Neural progenitor cell (in vitro differentiated cells): ENCODE measurements at regions not wholly inside any gene's neighbourhood (a gene's known extent, or its start where the extent isn't known, plus 50 kb on each side); places are given as distances from the start of the nearest gene placed in this dataset.

Source experiments
- DNase-seq: peaks from one replicate; pipeline ENCODE4 v3.0.0-alpha.2; 2016; ENCODE audit warnings: low spot score
- H2AFZ ChIP-seq: fragments of 200-600 bp; sonication (generic); replicated peaks from 2 replicates; pipeline ENCODE4 v1.6.1; 2016; ENCODE audit warnings: antibody characterized with exemption
- H3F3A ChIP-seq: fragments of 200-600 bp; sonication (generic); 2 replicates; pipeline ENCODE4 v1.6.1; 2016; ENCODE audit warnings: antibody characterized with exemption, low read depth
- H3K27ac ChIP-seq: fragments of 200-600 bp; sonication (generic); 2 replicates; pipeline ENCODE4 v1.5.1; 2016; ENCODE audit warnings: mild to moderate bottlenecking
- H3K27me3 ChIP-seq: fragments of 200-600 bp; sonication (generic); 2 replicates; pipeline ENCODE4 v1.6.1; 2016; ENCODE audit warnings: mild to moderate bottlenecking, moderate library complexity
- H3K36me3 ChIP-seq: fragments of 200-600 bp; sonication (generic); 2 replicates; pipeline ENCODE4 v1.5.1; 2016
- H3K4me1 ChIP-seq: fragments of 200-600 bp; sonication (generic); 2 replicates; pipeline ENCODE4 v1.6.1; 2016; ENCODE audit warnings: mixed run types
- H3K4me2 ChIP-seq: fragments of 200-600 bp; sonication (generic); 2 replicates; pipeline ENCODE4 v1.6.1; 2016
- H3K4me3 ChIP-seq: fragments of 200-600 bp; sonication (generic); 2 replicates; pipeline ENCODE4 v1.5.1; 2016
- H3K79me2 ChIP-seq: fragments of 200-600 bp; sonication (generic); 2 replicates; pipeline ENCODE4 v1.6.1; 2016; ENCODE audit warnings: low read depth
- H3K9ac ChIP-seq: fragments of 200-600 bp; sonication (generic); 2 replicates; pipeline ENCODE4 v1.6.1; 2016
- H3K9me3 ChIP-seq: fragments of 200-600 bp; sonication (generic); 2 replicates; pipeline ENCODE4 v1.5.1; 2016; ENCODE audit warnings: low read depth
- H4K20me1 ChIP-seq: fragments of 200-600 bp; sonication (generic); 2 replicates; pipeline ENCODE4 v1.6.1; 2016; ENCODE audit warnings: low read depth
- H3K27ac Mint-ChIP-seq: 3 replicates; pipeline ENCODE4 v1.8.0; 2021; ENCODE audit warnings: mixed read lengths
- H3K27me3 Mint-ChIP-seq: 2 replicates; pipeline ENCODE4 v1.8.0; 2022; ENCODE audit warnings: low read depth, mild to moderate bottlenecking, inconsistent platforms, moderate library complexity, mixed read lengths; ENCODE audit not compliant: insufficient read depth
- H3K36me3 Mint-ChIP-seq: 3 replicates; pipeline ENCODE4 v1.8.0; 2021; ENCODE audit warnings: mixed read lengths
- H3K4me1 Mint-ChIP-seq: 3 replicates; pipeline ENCODE4 v1.8.0; 2021; ENCODE audit warnings: mixed read lengths
- H3K4me3 Mint-ChIP-seq: 3 replicates; pipeline ENCODE4 v1.8.0; 2021; ENCODE audit warnings: mild to moderate bottlenecking, moderate library complexity, mixed read lengths
- H3K9me3 Mint-ChIP-seq: 3 replicates; pipeline ENCODE4 v1.8.0; 2020; ENCODE audit warnings: mixed read lengths
- EZH2 ChIP-seq: fragments of 200-600 bp; sonication (generic); IDR thresholded peaks from 2 replicates; pipeline ENCODE4 v1.6.1; 2017; ENCODE audit warnings: antibody characterized with exemption, mild to moderate bottlenecking, moderate library complexity
- EZH2phosphoT487 ChIP-seq: fragments of 200-600 bp; sonication (generic); IDR thresholded peaks from 2 replicates; pipeline ENCODE4 v1.6.1; 2017; ENCODE audit warnings: antibody characterized with exemption
- TF ChIP-seq, protein P1 (sequence below): fragments of 200-600 bp; sonication (generic); IDR thresholded peaks from 2 replicates; pipeline ENCODE4 v1.5.1; 2017; ENCODE audit warnings: antibody characterized with exemption, mild to moderate bottlenecking

DNA sequence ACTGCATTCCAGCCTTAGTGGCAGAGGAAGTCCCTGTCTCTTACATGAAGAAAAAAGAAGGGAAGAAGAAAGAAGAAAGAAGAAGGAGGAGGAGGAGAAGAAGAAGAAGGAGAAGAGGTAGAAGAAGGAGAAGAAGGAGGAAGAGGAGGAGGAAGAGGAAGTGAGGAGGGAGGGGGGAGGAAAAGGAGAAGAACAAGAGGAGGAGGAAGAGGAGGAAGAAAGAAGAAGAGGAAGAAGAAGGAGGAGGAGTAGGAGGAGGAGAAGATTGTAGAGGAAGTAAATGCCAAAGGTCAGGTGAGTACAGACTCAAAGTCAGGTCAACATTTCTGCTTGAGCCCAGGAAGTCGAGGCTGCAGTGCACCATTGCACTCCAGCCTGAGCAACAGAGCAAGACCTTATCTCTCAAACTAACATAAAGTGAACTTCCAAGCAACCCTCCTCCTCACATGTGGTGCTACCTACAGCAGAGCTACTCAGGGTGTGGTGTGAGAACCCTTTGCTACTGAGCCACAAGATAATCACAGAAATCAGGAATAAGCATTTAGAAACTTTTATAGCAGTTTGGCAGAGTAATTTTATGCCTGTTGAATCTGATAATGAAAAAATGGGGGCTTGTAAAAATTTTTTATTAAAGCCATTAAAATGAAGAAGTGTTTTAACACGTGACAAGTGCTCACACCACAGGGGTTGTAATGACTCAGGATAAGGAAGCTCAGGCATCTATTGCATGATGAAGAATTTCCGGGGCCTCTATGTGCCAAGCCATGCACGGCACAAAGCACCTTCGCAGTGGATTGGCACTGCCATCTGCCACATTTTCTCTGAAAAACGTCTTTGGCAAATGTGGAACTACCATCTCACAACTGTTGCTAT, 224.9 kb upstream of the AUTS2 start:
- Histone ChIP-seq H3K4me3 (no peak overlapping the region), H3K4me2 (no peak overlapping the region), H3K27me3 (no peaks in the 10 kb centered on the region), H2AFZ (no peak overlapping the region), H3K79me2 (no peaks in the 10 kb centered on the region), H3K9me3 (no peaks in the 10 kb centered on the region), H3K27ac (no peak overlapping the region), H3F3A (no peaks in the 10 kb centered on the region), H3K36me3 (no peaks in the 10 kb centered on the region), H3K4me1 (no peaks in the 10 kb centered on the region), H3K9ac (no peak overlapping the region), H4K20me1 (no peaks in the 10 kb centered on the region)
- H3K9me3 Mint-ChIP-seq, result no peaks in the 10 kb centered on the region
- TF ChIP-seq, protein P1, sequence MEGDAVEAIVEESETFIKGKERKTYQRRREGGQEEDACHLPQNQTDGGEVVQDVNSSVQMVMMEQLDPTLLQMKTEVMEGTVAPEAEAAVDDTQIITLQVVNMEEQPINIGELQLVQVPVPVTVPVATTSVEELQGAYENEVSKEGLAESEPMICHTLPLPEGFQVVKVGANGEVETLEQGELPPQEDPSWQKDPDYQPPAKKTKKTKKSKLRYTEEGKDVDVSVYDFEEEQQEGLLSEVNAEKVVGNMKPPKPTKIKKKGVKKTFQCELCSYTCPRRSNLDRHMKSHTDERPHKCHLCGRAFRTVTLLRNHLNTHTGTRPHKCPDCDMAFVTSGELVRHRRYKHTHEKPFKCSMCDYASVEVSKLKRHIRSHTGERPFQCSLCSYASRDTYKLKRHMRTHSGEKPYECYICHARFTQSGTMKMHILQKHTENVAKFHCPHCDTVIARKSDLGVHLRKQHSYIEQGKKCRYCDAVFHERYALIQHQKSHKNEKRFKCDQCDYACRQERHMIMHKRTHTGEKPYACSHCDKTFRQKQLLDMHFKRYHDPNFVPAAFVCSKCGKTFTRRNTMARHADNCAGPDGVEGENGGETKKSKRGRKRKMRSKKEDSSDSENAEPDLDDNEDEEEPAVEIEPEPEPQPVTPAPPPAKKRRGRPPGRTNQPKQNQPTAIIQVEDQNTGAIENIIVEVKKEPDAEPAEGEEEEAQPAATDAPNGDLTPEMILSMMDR, result no peak
- TF ChIP-seq EZH2, result no peak
- TF ChIP-seq EZH2phosphoT487, result no peak
- DNase-seq, result no peak
- H3K27me3 Mint-ChIP-seq, result peaks cover 2% of the 10 kb centered on the region
- H3K27ac Mint-ChIP-seq, result no peak overlapping the region
- H3K4me3 Mint-ChIP-seq, result no peak overlapping the region
- no peaks in the 10 kb centered on the region for H3K36me3 Mint-ChIP-seq
- H3K4me1 Mint-ChIP-seq, result peaks cover 3% of the 10 kb centered on the region

DNA sequence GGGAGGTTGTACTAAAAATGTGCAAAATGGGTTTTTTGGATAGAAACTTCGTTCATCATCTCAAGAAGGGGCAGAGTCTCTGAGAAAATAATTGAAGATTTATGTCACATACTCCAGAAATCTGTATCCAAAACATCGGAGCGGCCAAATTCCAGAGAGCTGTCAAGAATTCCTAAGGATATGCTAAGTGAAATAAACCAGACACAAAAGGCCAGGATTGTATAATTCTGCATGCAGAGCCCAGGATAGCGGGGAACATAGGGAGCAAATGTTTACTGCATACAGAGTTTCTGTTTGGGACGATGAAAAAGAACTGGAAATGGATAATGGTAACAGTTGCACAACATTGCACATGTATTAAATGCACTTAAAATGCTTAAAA, 224.2 kb upstream of the AUTS2 start:
- H3K27ac ChIP-seq, result no peak overlapping the region
- H3K36me3 ChIP-seq, result no peaks in the 10 kb centered on the region
- Mint-ChIP-seq H3K27me3 (peaks cover 2% of the 10 kb centered on the region), H3K4me3 (no peak overlapping the region), H3K9me3 (no peaks in the 10 kb centered on the region), H3K27ac (no peak overlapping the region), H3K36me3 (no peaks in the 10 kb centered on the region), H3K4me1 (peaks cover 3% of the 10 kb centered on the region)
- H3K79me2 ChIP-seq, result no peaks in the 10 kb centered on the region
- H3K9ac ChIP-seq, result no peak overlapping the region
- no peaks in the 10 kb centered on the region for H4K20me1 ChIP-seq
- H3K4me1 ChIP-seq, result no peaks in the 10 kb centered on the region
- no peaks in the 10 kb centered on the region for H3K27me3 ChIP-seq
- H3F3A ChIP-seq, result no peaks in the 10 kb centered on the region
- H3K9me3 ChIP-seq, result no peaks in the 10 kb centered on the region
- H3K4me2 ChIP-seq, result no peak overlapping the region
- H2AFZ ChIP-seq, result no peak overlapping the region
- no peak overlapping the region for H3K4me3 ChIP-seq
- DNase-seq, result no peak
- TF ChIP-seq EZH2 (no peak), EZH2phosphoT487 (no peak)
- TF ChIP-seq, protein P1, result no peak

DNA sequence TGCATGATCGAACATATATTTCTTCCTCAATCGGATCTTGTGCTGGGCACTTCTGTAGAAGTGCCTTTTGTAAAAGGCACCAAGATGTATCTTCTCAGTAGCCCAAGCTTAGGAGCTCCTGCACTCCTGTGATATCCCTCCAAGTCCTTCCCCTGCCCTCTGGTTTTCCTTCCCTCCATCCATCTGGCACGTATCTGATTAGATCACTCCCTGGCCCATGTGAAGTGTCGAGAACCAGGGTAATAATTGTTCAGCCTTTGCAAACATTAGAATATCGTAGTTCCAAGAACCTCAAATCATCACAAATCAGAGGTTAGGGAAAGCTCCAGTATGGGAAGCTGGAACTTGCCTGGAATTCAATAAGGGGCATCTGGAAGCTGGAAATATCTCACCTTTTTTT, 221.1 kb upstream of the AUTS2 start:
- H4K20me1 ChIP-seq, result no peaks in the 10 kb centered on the region
- H3K4me1 ChIP-seq, result no peaks in the 10 kb centered on the region
- H3K9me3 Mint-ChIP-seq, result no peaks in the 10 kb centered on the region
- TF ChIP-seq, protein P1, result no peak
- H3K9me3 ChIP-seq, result no peaks in the 10 kb centered on the region
- DNase-seq, result no peak
- H3K4me2 ChIP-seq, result no peak overlapping the region
- H3K4me3 ChIP-seq, result no peak overlapping the region
- H3K27ac Mint-ChIP-seq, result peak overlapping the region; percentile 2
- H3K27me3 ChIP-seq, result no peaks in the 10 kb centered on the region
- no peak overlapping the region for H3K4me3 Mint-ChIP-seq
- no peak overlapping the region for H2AFZ ChIP-seq
- H3K27me3 Mint-ChIP-seq, result peaks cover 2% of the 10 kb centered on the region
- H3K9ac ChIP-seq, result no peak overlapping the region
- no peaks in the 10 kb centered on the region for H3K36me3 Mint-ChIP-seq
- H3F3A ChIP-seq, result no peaks in the 10 kb centered on the region
- peaks cover 3% of the 10 kb centered on the region for H3K4me1 Mint-ChIP-seq
- H3K36me3 ChIP-seq, result no peaks in the 10 kb centered on the region
- H3K79me2 ChIP-seq, result no peaks in the 10 kb centered on the region
- no peak overlapping the region for H3K27ac ChIP-seq
